Eye (tissue), 1 donor: ENCODE measurements at regions not wholly inside any gene's neighbourhood (a gene's known extent, or its start where the extent isn't known, plus 50 kb on each side); places are given as distances from the start of the nearest gene placed in this dataset.
"Not testable (repeated sequence)": the region's sequence is repeated elsewhere in the genome, so short reads cannot be mapped to it uniquely, and the experiment has no call there.

Experiments used
- DNase-seq: peaks from one replicate; pipeline ENCODE4 v3.0.0-alpha.2; 2015

GRCh38 chr21:35512346-35512745 is 463.2 kb upstream of the RUNX1 start:
- DNase-seq: no peak

GRCh38 chr21:35511696-35512162 is 462.6 kb upstream of the RUNX1 start:
- DNase-seq: no peak

GRCh38 chr21:35510957-35511695 is 462.0 kb upstream of the RUNX1 start:
- no peak for DNase-seq

- no peak for DNase-seq
Observed at GRCh38 chr21:35510294-35510693, 461.2 kb upstream of the RUNX1 start.

GRCh38 chr21:35509001-35509704 is 460.1 kb upstream of the RUNX1 start:
- no peak for DNase-seq

- peak; percentile 33 for DNase-seq
Observed at GRCh38 chr21:35508139-35508888, 459.2 kb upstream of the RUNX1 start.

- DNase-seq: no peak
Observed at GRCh38 chr21:35507181-35507759, 458.2 kb upstream of the RUNX1 start.

GRCh38 chr21:35506771-35507170 is 457.7 kb upstream of the RUNX1 start:
- DNase-seq: peak; percentile 31

GRCh38 chr21:35506352-35506751 is 457.2 kb upstream of the RUNX1 start:
- peak; percentile 54 for DNase-seq

GRCh38 chr21:35504951-35505466 is 455.9 kb upstream of the RUNX1 start:
- peak; percentile 25 for DNase-seq

- no peak for DNase-seq
Observed at GRCh38 chr21:35504277-35504676, 455.2 kb upstream of the RUNX1 start.

- peak; percentile 19 for DNase-seq
Observed at GRCh38 chr21:35503671-35504070, 454.6 kb upstream of the RUNX1 start.

GRCh38 chr21:35502821-35503220 is 453.7 kb upstream of the RUNX1 start:
- no peak for DNase-seq

- not testable (repeated sequence) for DNase-seq
Observed at GRCh38 chr21:35497522-35497921, 448.4 kb upstream of the RUNX1 start.

GRCh38 chr21:35491920-35492678 is 443.0 kb upstream of the RUNX1 start:
- no peak for DNase-seq

- DNase-seq: no peak
Observed at GRCh38 chr21:35491114-35491513, 442.0 kb upstream of the RUNX1 start.

- peak; percentile 30 for DNase-seq
Observed at GRCh38 chr21:35489389-35489980, 440.4 kb upstream of the RUNX1 start.

GRCh38 chr21:35488946-35489345 is 439.8 kb upstream of the RUNX1 start:
- DNase-seq: no peak

- no peak for DNase-seq
Observed at GRCh38 chr21:35485364-35485763, 436.3 kb upstream of the RUNX1 start.

GRCh38 chr21:35484851-35485250 is 435.7 kb upstream of the RUNX1 start:
- DNase-seq: no peak

- no peak for DNase-seq
Observed at GRCh38 chr21:35484032-35484431, 434.9 kb upstream of the RUNX1 start.
